CD4-positive, CD25-positive, alpha-beta regulatory T cell (primary cell): ENCODE measurements at regions not wholly inside any gene's neighbourhood (a gene's known extent, or its start where the extent isn't known, plus 50 kb on each side); places are given as distances from the start of the nearest gene placed in this dataset.

Experiments used
- ATAC-seq, 2 donors: fragments of 150-1000 bp; cut with Tn5 transposase; one replicate each; pipeline ENCODE4 v1.10.0; 2021; ENCODE audit warnings: low read depth in 2 of 2, moderate number of reproducible peaks in 2 of 2, moderate library complexity in 1 of 2
- DNase-seq, 3 donors: peaks; one replicate each; pipeline versions ENCODE4 v3.0.0 to v3.0.0-alpha.2; 2012 to 2022; ENCODE audit warnings: mixed read lengths in 1 of 3
- H3K27ac ChIP-seq: one replicate; pipeline ENCODE4 v1.7.0; 2013; ENCODE audit warnings: mild to moderate bottlenecking, low read length; ENCODE audit not compliant: insufficient read depth, poor library complexity, severe bottlenecking
- H3K27me3 ChIP-seq: one replicate; pipeline ENCODE4 v1.7.0; 2013; ENCODE audit warnings: low read length; ENCODE audit not compliant: control insufficient read depth, insufficient read depth
- H3K36me3 ChIP-seq: one replicate; pipeline ENCODE4 v1.7.0; 2013; ENCODE audit warnings: mild to moderate bottlenecking, low read length, moderate library complexity; ENCODE audit not compliant: control insufficient read depth, insufficient read depth
- H3K4me1 ChIP-seq: 2 replicates; pipeline ENCODE4 v1.7.0; 2013; ENCODE audit warnings: mild to moderate bottlenecking, low read length; ENCODE audit not compliant: insufficient read depth, control insufficient read depth, poor library complexity, severe bottlenecking
- H3K4me3 ChIP-seq: one replicate; pipeline ENCODE4 v1.7.0; 2013; ENCODE audit warnings: low read depth, mild to moderate bottlenecking, low read length, moderate library complexity
- H3K9me3 ChIP-seq, 2 experiments: 1 replicate in 1 of 2; 2 replicates in 1 of 2; pipeline ENCODE4 v1.7.0; 2013; ENCODE audit warnings: low read length in 2 of 2, mild to moderate bottlenecking in 1 of 2, moderate library complexity in 1 of 2; ENCODE audit not compliant: control insufficient read depth in 2 of 2
- H3K27ac Mint-ChIP-seq, 3 donors: one replicate each; pipeline ENCODE4 v1.8.0; 2020 to 2022; ENCODE audit warnings: mild to moderate bottlenecking in 3 of 3, mixed read lengths in 3 of 3, moderate library complexity in 2 of 3
- H3K27me3 Mint-ChIP-seq: one replicate; pipeline ENCODE4 v1.8.0; 2022; ENCODE audit warnings: mild to moderate bottlenecking, mixed read lengths
- H3K36me3 Mint-ChIP-seq: one replicate; pipeline ENCODE4 v1.8.0; 2020; ENCODE audit warnings: mixed read lengths
- H3K4me1 Mint-ChIP-seq, 4 donors: one replicate each; pipeline ENCODE4 v1.8.0; 2020 to 2022; ENCODE audit warnings: mixed read lengths in 4 of 4, mild to moderate bottlenecking in 1 of 4
- H3K4me3 Mint-ChIP-seq, 4 donors: one replicate each; pipeline ENCODE4 v1.8.0; 2020 to 2022; ENCODE audit warnings: mild to moderate bottlenecking in 4 of 4, mixed read lengths in 4 of 4, moderate library complexity in 3 of 4
- H3K9me3 Mint-ChIP-seq, 7 donors: one replicate each; pipeline ENCODE4 v1.8.0; 2020 to 2022; ENCODE audit warnings: mixed read lengths in 7 of 7, mild to moderate bottlenecking in 3 of 7, moderate library complexity in 2 of 7

DNA sequence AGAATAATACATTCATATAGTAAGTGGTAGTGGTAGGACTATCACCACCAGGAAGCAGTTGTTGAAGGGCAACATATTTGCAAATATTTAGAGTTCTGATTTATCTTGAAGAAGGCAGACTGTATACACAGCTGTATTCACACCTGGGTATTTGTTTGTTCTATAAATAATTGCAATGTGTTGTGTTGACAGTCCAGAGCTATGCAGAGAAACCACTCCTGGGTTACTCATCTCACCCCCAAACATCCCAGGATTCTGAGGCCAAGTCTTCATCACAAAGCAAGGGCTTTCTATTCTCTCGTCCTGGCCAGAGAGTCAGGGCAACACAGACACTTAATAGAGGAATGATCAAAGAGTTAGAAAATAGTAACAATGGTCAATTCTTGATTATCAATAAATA lies 102.1 kb upstream of the FAT3 start:
- H3K4me3 Mint-ChIP-seq, result no peak overlapping the region
- Histone ChIP-seq H3K27me3 (no peaks in the 10 kb centered on the region), H3K36me3 (no peaks in the 10 kb centered on the region), H3K4me1 (no peaks in the 10 kb centered on the region), H3K4me3 (no peak overlapping the region), H3K9me3 (peaks cover 0 to 6% of the 10 kb centered on the region in 2 experiments), H3K27ac (no peak overlapping the region)
- H3K4me1 Mint-ChIP-seq, result no peaks in the 10 kb centered on the region
- H3K9me3 Mint-ChIP-seq, result peaks cover 0 to 17% (median 6%) of the 10 kb centered on the region in 7 donors
- H3K36me3 Mint-ChIP-seq, result no peaks in the 10 kb centered on the region
- no peak overlapping the region for H3K27ac Mint-ChIP-seq
- ATAC-seq, result no peak
- no peaks in the 10 kb centered on the region for H3K27me3 Mint-ChIP-seq
- no peak for DNase-seq

DNA sequence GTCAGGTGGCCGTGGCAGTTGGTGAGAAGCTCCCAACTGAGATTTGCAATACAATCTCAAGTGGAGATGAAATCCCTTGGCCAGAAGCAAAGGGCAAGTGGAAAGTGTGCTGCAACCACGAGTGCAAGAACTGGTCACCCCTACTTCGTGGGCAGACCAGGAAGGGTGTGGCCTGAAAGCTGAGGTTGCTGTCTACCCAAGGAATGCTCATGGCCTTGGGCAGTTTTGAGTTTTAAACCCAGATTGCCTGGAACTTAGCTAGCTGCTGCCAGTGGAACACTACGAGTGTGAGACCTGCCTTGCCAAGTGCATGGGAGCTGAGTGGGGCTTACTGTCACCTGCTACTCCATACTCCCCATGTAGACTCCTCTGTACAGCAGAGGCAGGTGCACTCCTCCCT lies 113.3 kb upstream of the FAT3 start:
- Mint-ChIP-seq H3K4me1 (no peaks in the 10 kb centered on the region), H3K27ac (no peak overlapping the region)
- H3K27me3 ChIP-seq, result no peaks in the 10 kb centered on the region

GRCh38 chr11:92109466-92109865 lies 115.2 kb upstream of the FAT3 start:
- no peaks in the 10 kb centered on the region for H3K4me1 ChIP-seq
- Mint-ChIP-seq H3K9me3 (peaks cover 0 to 19% (median 7%) of the 10 kb centered on the region in 7 donors), H3K4me1 (no peaks in the 10 kb centered on the region), H3K27ac (no peak overlapping the region), H3K4me3 (no peak overlapping the region), H3K36me3 (no peaks in the 10 kb centered on the region), H3K27me3 (no peaks in the 10 kb centered on the region)
- DNase-seq (no peak), ATAC-seq (no peak)
- no peaks in the 10 kb centered on the region for H3K36me3 ChIP-seq
- H3K4me3 ChIP-seq, result no peak overlapping the region
- H3K27me3 ChIP-seq, result no peaks in the 10 kb centered on the region
- H3K27ac ChIP-seq, result no peak overlapping the region
- no peaks in the 10 kb centered on the region for H3K9me3 ChIP-seq

More for the DNA sequence above, 113.3 kb upstream of the FAT3 start:
- Mint-ChIP-seq H3K27me3 (no peaks in the 10 kb centered on the region), H3K9me3 (peaks cover 0 to 31% (median 7%) of the 10 kb centered on the region in 7 donors), H3K36me3 (no peaks in the 10 kb centered on the region), H3K4me3 (no peak overlapping the region)
- ATAC-seq, result no peak
- no peaks in the 10 kb centered on the region for H3K4me1 ChIP-seq
- no peak overlapping the region for H3K4me3 ChIP-seq
- H3K27ac ChIP-seq, result no peak overlapping the region
- no peaks in the 10 kb centered on the region for H3K9me3 ChIP-seq
- H3K36me3 ChIP-seq, result no peaks in the 10 kb centered on the region
- DNase-seq, result no peak

GRCh38 chr11:92107331-92107730 lies 117.3 kb upstream of the FAT3 start:
- ATAC-seq, result no peak
- H3K9me3 Mint-ChIP-seq, result peaks cover 0 to 10% (median 3%) of the 10 kb centered on the region in 7 donors

DNA sequence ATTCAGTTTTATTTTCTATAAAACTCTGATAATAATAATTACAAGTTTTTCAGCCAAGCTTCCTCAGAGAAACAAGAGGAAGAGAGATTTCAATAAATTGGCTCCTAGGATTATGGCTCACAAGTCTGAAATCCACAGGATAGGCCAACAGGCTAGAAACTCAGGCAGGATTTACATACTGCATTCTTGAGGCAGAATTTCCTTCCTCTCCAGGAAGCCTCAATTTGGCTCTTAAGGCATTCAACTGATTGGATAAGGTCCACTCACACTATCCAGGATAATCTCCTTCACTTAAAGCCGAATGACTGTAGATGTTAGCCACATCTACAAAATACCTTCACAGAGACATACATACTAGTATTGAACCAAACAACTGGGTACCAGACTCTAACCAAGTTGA lies 120.3 kb upstream of the FAT3 start:
- no peak overlapping the region for H3K27ac ChIP-seq
- no peak for DNase-seq
- no peak overlapping the region for H3K4me3 ChIP-seq

More at GRCh38 chr11:92107331-92107730, 117.3 kb upstream of the FAT3 start:
- H3K27ac Mint-ChIP-seq, result no peak overlapping the region
- no peak for DNase-seq
- Histone ChIP-seq H3K4me3 (no peak overlapping the region), H3K9me3 (no peaks in the 10 kb centered on the region), H3K4me1 (no peaks in the 10 kb centered on the region), H3K27ac (no peak overlapping the region), H3K36me3 (no peaks in the 10 kb centered on the region), H3K27me3 (no peaks in the 10 kb centered on the region)
- H3K4me3 Mint-ChIP-seq, result no peak overlapping the region
- no peaks in the 10 kb centered on the region for H3K4me1 Mint-ChIP-seq
- H3K36me3 Mint-ChIP-seq, result no peaks in the 10 kb centered on the region
- no peaks in the 10 kb centered on the region for H3K27me3 Mint-ChIP-seq

GRCh38 chr11:92101920-92102319 lies 122.7 kb upstream of the FAT3 start:
- Histone ChIP-seq H3K27me3 (no peaks in the 10 kb centered on the region), H3K36me3 (no peaks in the 10 kb centered on the region), H3K4me3 (no peak overlapping the region), H3K4me1 (no peaks in the 10 kb centered on the region), H3K27ac (no peak overlapping the region), H3K9me3 (no peaks in the 10 kb centered on the region)
- Mint-ChIP-seq H3K9me3 (peaks cover 0 to 11% (median 5%) of the 10 kb centered on the region in 7 donors), H3K36me3 (no peaks in the 10 kb centered on the region), H3K4me1 (no peaks in the 10 kb centered on the region), H3K27ac (no peak overlapping the region), H3K4me3 (no peak overlapping the region), H3K27me3 (no peaks in the 10 kb centered on the region)
- DNase-seq (no peak), ATAC-seq (no peak)

More for the DNA sequence above, 120.3 kb upstream of the FAT3 start:
- Mint-ChIP-seq H3K36me3 (no peaks in the 10 kb centered on the region), H3K27me3 (no peaks in the 10 kb centered on the region), H3K27ac (no peak overlapping the region), H3K4me3 (no peak overlapping the region), H3K4me1 (no peaks in the 10 kb centered on the region), H3K9me3 (peaks cover 0 to 5% (median 2%) of the 10 kb centered on the region in 7 donors)
- Histone ChIP-seq H3K36me3 (no peaks in the 10 kb centered on the region), H3K27me3 (no peaks in the 10 kb centered on the region), H3K9me3 (no peaks in the 10 kb centered on the region), H3K4me1 (no peaks in the 10 kb centered on the region)
- no peak for ATAC-seq

GRCh38 chr11:92099183-92099582 lies 125.4 kb upstream of the FAT3 start:
- no peak overlapping the region for H3K4me3 ChIP-seq
- DNase-seq (no peak), ATAC-seq (no peak)
- H3K27me3 ChIP-seq, result no peaks in the 10 kb centered on the region
- Mint-ChIP-seq H3K36me3 (no peaks in the 10 kb centered on the region), H3K27me3 (no peaks in the 10 kb centered on the region), H3K27ac (no peak overlapping the region), H3K9me3 (peaks cover 2 to 11% (median 5%) of the 10 kb centered on the region in 7 donors), H3K4me1 (no peaks in the 10 kb centered on the region), H3K4me3 (no peak overlapping the region)
- no peaks in the 10 kb centered on the region for H3K9me3 ChIP-seq
- no peak overlapping the region for H3K27ac ChIP-seq
- no peaks in the 10 kb centered on the region for H3K4me1 ChIP-seq
- no peaks in the 10 kb centered on the region for H3K36me3 ChIP-seq

DNA sequence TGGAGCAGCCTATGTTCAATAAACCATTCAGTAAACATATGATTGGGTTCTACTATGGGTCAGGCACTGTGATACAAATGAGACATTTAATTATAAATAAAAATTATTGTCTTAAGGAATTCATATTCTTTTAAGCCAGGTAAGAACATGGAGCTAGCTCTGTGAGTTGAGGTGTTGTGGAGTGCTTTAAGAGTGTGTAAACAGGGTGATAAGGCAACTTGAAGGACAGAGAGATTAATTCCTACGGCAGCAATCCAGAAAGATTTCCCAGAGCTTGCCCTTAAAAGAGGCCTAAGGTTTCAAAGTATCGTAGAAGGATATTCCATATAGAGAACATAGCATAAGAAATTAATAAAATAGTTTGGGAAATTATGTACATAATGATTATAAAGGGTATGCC lies 126.4 kb upstream of the FAT3 start:
- H3K4me1 Mint-ChIP-seq, result no peaks in the 10 kb centered on the region

More for the DNA sequence above, 126.4 kb upstream of the FAT3 start:
- Histone ChIP-seq H3K9me3 (no peaks in the 10 kb centered on the region), H3K4me1 (no peaks in the 10 kb centered on the region), H3K36me3 (no peaks in the 10 kb centered on the region), H3K27ac (no peak overlapping the region), H3K4me3 (no peak overlapping the region), H3K27me3 (no peaks in the 10 kb centered on the region)
- Mint-ChIP-seq H3K27ac (no peak overlapping the region), H3K27me3 (no peaks in the 10 kb centered on the region), H3K9me3 (peaks cover 0 to 13% (median 5%) of the 10 kb centered on the region in 7 donors), H3K36me3 (no peaks in the 10 kb centered on the region), H3K4me3 (no peak overlapping the region)
- no peak for ATAC-seq
- DNase-seq, result no peak
